ENCODE measurements at regions not wholly inside any gene's neighbourhood (a gene's known extent, or its start where the extent isn't known, plus 50 kb on each side); places are given as distances from the start of the nearest gene placed in this dataset.

- TF ChIP-seq CTCF (IDR thresholded peaks at IDR 0.05; ENCODE audit: low read length): no peak
- no peak for TF ChIP-seq EZH2 (IDR thresholded peaks at IDR 0.05; ENCODE audit: borderline replicate concordance, low read length)
These were observed 135.5 kb upstream of the FANCL start for GRCh38 chr2:58376592-58376991.

All from OCI-LY1 (cell line).